ENCODE measurements at regions not wholly inside any gene's neighbourhood (a gene's known extent, or its start where the extent isn't known, plus 50 kb on each side); places are given as distances from the start of the nearest gene placed in this dataset.

DNA sequence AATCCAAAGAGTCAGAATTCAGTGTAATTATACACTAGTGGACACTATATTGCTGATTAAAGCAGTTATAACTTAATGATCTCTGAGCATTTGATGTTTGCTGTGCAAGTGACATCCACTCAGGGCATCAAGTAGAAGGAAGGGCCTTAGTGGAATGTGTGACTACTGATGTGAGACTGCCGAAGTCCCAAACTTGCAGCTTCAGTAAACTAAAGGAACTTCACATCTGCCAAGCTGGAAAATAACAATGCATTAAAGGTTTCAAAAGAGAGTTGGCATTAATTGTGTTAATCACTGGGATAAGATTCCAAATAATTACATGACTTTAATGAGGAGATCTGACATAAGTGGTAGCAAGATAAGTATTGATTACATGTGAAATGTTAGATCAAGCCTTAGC is 52.5 kb upstream of the SLC25A4 start:
- H3K36me3 Mint-ChIP-seq, result no peaks in the 10 kb centered on the region
- peaks cover 0 to 11% of the 10 kb centered on the region in 2 experiments for H3K27me3 ChIP-seq (replicated peaks in 1 of 2; ENCODE audit: control insufficient read depth in 2 of 2, extremely low read depth in 1 of 2, insufficient read depth in 2 of 2, low read length in 1 of 2)
- no peaks in the 10 kb centered on the region for H3K4me1 ChIP-seq (ENCODE audit: control insufficient read depth in 1 of 2, extremely low read depth in 1 of 2, insufficient read depth in 2 of 2, low read length in 2 of 2)
- CTCF ChIA-PET, result no interaction called here
- H3K9me3 Mint-ChIP-seq, result no peaks in the 10 kb centered on the region
- POLR2A ChIA-PET, result no interaction called here
- H3K27ac ChIP-seq (ENCODE audit: low read length), result no peak overlapping the region
- H3K4me3 Mint-ChIP-seq, result no peak overlapping the region
- WGBS (ENCODE audit: insufficient coverage), result no CpG with 5 or more reads among the region's 1 CpG
- H3K27ac Mint-ChIP-seq, result no peak overlapping the region
- peaks cover 30 to 41% of the 10 kb centered on the region in 2 donors for H3K27me3 Mint-ChIP-seq
- no peak overlapping the region for H3K4me3 ChIP-seq (ENCODE audit: control insufficient read depth in 1 of 2, extremely low read depth in 1 of 2, low read length in 1 of 2)
- H3K36me3 ChIP-seq (ENCODE audit: control insufficient read depth in 2 of 2, extremely low read depth in 1 of 2, insufficient read depth in 1 of 2, low read length in 1 of 2), result no peaks in the 10 kb centered on the region
- peaks cover 0 to 2% (median 0%) of the 10 kb centered on the region in 3 donors for H3K4me1 Mint-ChIP-seq
- ATAC-seq (replicated peaks in 1 of 4) (no peak), DNase-seq (no peak)
- no peaks in the 10 kb centered on the region for H3K9me3 ChIP-seq

- H3K4me1 Mint-ChIP-seq, result no peaks in the 10 kb centered on the region
- no peaks in the 10 kb centered on the region for H3K36me3 Mint-ChIP-seq
- peaks cover 0 to 8% of the 10 kb centered on the region in 2 experiments for H3K27me3 ChIP-seq (replicated peaks in 1 of 2; ENCODE audit: control insufficient read depth in 2 of 2, extremely low read depth in 1 of 2, insufficient read depth in 2 of 2, low read length in 1 of 2)
- no peak for DNase-seq
- H3K27me3 Mint-ChIP-seq, result peaks cover 36% of the 10 kb centered on the region in 2 donors
- CTCF ChIA-PET, result interaction anchor here (0.6 to 0.9 kb wide), 2 partner anchors 100 to 1251 kb away, joined by 3 read pairs; no protein-coding TSS in a partner anchor
- H3K27ac ChIP-seq (ENCODE audit: low read length), result no peak overlapping the region
- no peak overlapping the region for H3K4me3 ChIP-seq (ENCODE audit: control insufficient read depth in 1 of 2, extremely low read depth in 1 of 2, low read length in 1 of 2)
- no peak overlapping the region for H3K27ac Mint-ChIP-seq
- no peaks in the 10 kb centered on the region for H3K4me1 ChIP-seq (ENCODE audit: control insufficient read depth in 1 of 2, extremely low read depth in 1 of 2, insufficient read depth in 2 of 2, low read length in 2 of 2)
- no peaks in the 10 kb centered on the region for H3K36me3 ChIP-seq (ENCODE audit: control insufficient read depth in 2 of 2, extremely low read depth in 1 of 2, insufficient read depth in 1 of 2, low read length in 1 of 2)
- ATAC-seq (replicated peaks in 1 of 4), result no peak
- H3K4me3 Mint-ChIP-seq, result no peak overlapping the region
- POLR2A ChIA-PET, result no interaction called here
- no peaks in the 10 kb centered on the region for H3K9me3 ChIP-seq
- WGBS (ENCODE audit: insufficient coverage), result no CpG with 5 or more reads among the region's 6 CpGs
- no peaks in the 10 kb centered on the region for H3K9me3 Mint-ChIP-seq
Observed at GRCh38 chr4:185092535-185093197, 50.4 kb upstream of the SLC25A4 start.

Data from T-cell (primary cell).